Uterus (tissue), 2 donors: ENCODE measurements at regions not wholly inside any gene's neighbourhood (a gene's known extent, or its start where the extent isn't known, plus 50 kb on each side); places are given as distances from the start of the nearest gene placed in this dataset.

ENCODE experiments used
- CTCF ChIP-seq, 4 experiments: fragments of 200-600 bp in 2 of 4; fragments of 450-650 bp in 2 of 4; sonication (generic) in 2 of 4; IDR thresholded peaks; one replicate each; pipeline ENCODE4 v1.5.1; 2016 to 2019; ENCODE audit warnings: antibody characterized with exemption in 4 of 4, mild to moderate bottlenecking in 2 of 4, moderate library complexity in 1 of 4
- POLR2A ChIP-seq, 2 donors: fragments of 450-650 bp; IDR thresholded peaks; one replicate each; pipeline ENCODE4 v1.6.1; 2016; ENCODE audit warnings: antibody characterized with exemption in 2 of 2, mild to moderate bottlenecking in 1 of 2, moderate library complexity in 1 of 2

GRCh38 chr2:67752969-67753368 is 309.8 kb downstream of the C1D start:
- TF ChIP-seq POLR2A (IDR thresholded peaks at IDR 0.05) (no peak), CTCF (IDR thresholded peaks at IDR 0.05) (no peak)
